ENCODE measurements at regions not wholly inside any gene's neighbourhood (a gene's known extent, or its start where the extent isn't known, plus 50 kb on each side); places are given as distances from the start of the nearest gene placed in this dataset.

- TF ChIP-seq CTCF (IDR thresholded peaks at IDR 0.05), result no peak
- intact Hi-C loops (cut with DNase I), result no loop called here
- H3K27me3 ChIP-seq (ENCODE audit: low read depth), result no peaks in the 10 kb centered on the region
- DNase-seq (no peak), ATAC-seq (no peak)
- no peaks in the 10 kb centered on the region for H3K4me1 ChIP-seq
- no peak overlapping the region for H3K27ac ChIP-seq
- no peak overlapping the region for H3K4me3 ChIP-seq
- no peaks in the 10 kb centered on the region for H3K36me3 ChIP-seq
- H3K9me3 ChIP-seq, result no peaks in the 10 kb centered on the region
These were observed 115.8 kb upstream of the SEC61G start for GRCh38 chr7:54874804-54875203.

- ATAC-seq (peak; percentile 64 to 84), DNase-seq (no peak)
- no peak overlapping the region for H3K4me3 ChIP-seq
- H3K27me3 ChIP-seq (ENCODE audit: low read depth), result no peaks in the 10 kb centered on the region
- no peaks in the 10 kb centered on the region for H3K36me3 ChIP-seq
- no peak overlapping the region for H3K27ac ChIP-seq
- TF ChIP-seq CTCF (IDR thresholded peaks at IDR 0.05), result no peak
- H3K4me1 ChIP-seq, result no peaks in the 10 kb centered on the region
- H3K9me3 ChIP-seq, result no peaks in the 10 kb centered on the region
- intact Hi-C loops (cut with DNase I), result no loop called here
These were observed 118.7 kb upstream of the SEC61G start for GRCh38 chr7:54877683-54878082.

- H3K27ac ChIP-seq, result no peak overlapping the region
- H3K9me3 ChIP-seq, result no peaks in the 10 kb centered on the region
- ATAC-seq (no peak), DNase-seq (no peak)
- no peaks in the 10 kb centered on the region for H3K36me3 ChIP-seq
- TF ChIP-seq CTCF (IDR thresholded peaks at IDR 0.05), result no peak
- intact Hi-C loops (cut with DNase I), result no loop called here
- no peaks in the 10 kb centered on the region for H3K27me3 ChIP-seq (ENCODE audit: low read depth)
- H3K4me1 ChIP-seq, result no peaks in the 10 kb centered on the region
- no peak overlapping the region for H3K4me3 ChIP-seq
These were observed 119.3 kb upstream of the SEC61G start for GRCh38 chr7:54878339-54878738.

GRCh38 chr7:54879776-54880175 lies 120.8 kb upstream of the SEC61G start:
- intact Hi-C loops (cut with DNase I), result no loop called here
- Histone ChIP-seq H3K27me3 (ENCODE audit: low read depth) (no peaks in the 10 kb centered on the region), H3K36me3 (no peaks in the 10 kb centered on the region), H3K9me3 (no peaks in the 10 kb centered on the region), H3K4me3 (no peak overlapping the region), H3K27ac (no peak overlapping the region), H3K4me1 (no peaks in the 10 kb centered on the region)
- ATAC-seq (peak; percentile 55 to 76), DNase-seq (no peak)
- no peak for TF ChIP-seq CTCF (IDR thresholded peaks at IDR 0.05)

GRCh38 chr7:54880326-54880989 lies 121.4 kb upstream of the SEC61G start:
- Histone ChIP-seq H3K9me3 (no peaks in the 10 kb centered on the region), H3K27ac (no peak overlapping the region), H3K4me1 (no peaks in the 10 kb centered on the region), H3K36me3 (no peaks in the 10 kb centered on the region), H3K4me3 (no peak overlapping the region), H3K27me3 (ENCODE audit: low read depth) (no peaks in the 10 kb centered on the region)
- intact Hi-C loops (cut with DNase I), result no loop called here
- ATAC-seq (no peak), DNase-seq (no peak)
- TF ChIP-seq CTCF (IDR thresholded peaks at IDR 0.05), result no peak

Data from lower lobe of right lung (tissue), 2 donors.